ENCODE measurements at regions not wholly inside any gene's neighbourhood (a gene's known extent, or its start where the extent isn't known, plus 50 kb on each side); places are given as distances from the start of the nearest gene placed in this dataset.

- no peak for TF ChIP-seq CTCF (conservative IDR thresholded peaks at IDR 0.05 in 1 of 2, IDR thresholded peaks at IDR 0.05 in 1 of 2; ENCODE audit: extremely low read depth in 1 of 2, insufficient read depth in 1 of 2, low read depth in 1 of 2, low read length in 2 of 2)
- TF ChIP-seq EZH2 (IDR thresholded peaks at IDR 0.05; ENCODE audit: borderline replicate concordance, low read length) = no peak
Observed at GRCh38 chr10:20380401-20380800, 516.7 kb downstream of the NEBL start.

Measured in mammary epithelial cell (primary cell).